Natural killer cell (primary cell): ENCODE measurements at regions not wholly inside any gene's neighbourhood (a gene's known extent, or its start where the extent isn't known, plus 50 kb on each side); places are given as distances from the start of the nearest gene placed in this dataset.
"Not testable (repeated sequence)": the region's sequence is repeated elsewhere in the genome, so short reads cannot be mapped to it uniquely, and the experiment has no call there.

Experiments
- ATAC-seq, 3 donors: fragments of 150-1000 bp in 2 of 3; fragments of 200-7000 bp in 1 of 3; cut with Tn5 transposase; 1 replicate in 1 of 3; 2 replicates in 2 of 3; pipeline ENCODE4 v1.10.0; 2021; ENCODE audit warnings: mild to moderate bottlenecking in 2 of 3, moderate library complexity in 2 of 3
- DNase-seq, 2 donors: peaks; one replicate each; pipeline versions ENCODE4 v3.0.0 to v3.0.0-alpha.2; 2013 to 2021; ENCODE audit warnings: mixed read lengths in 1 of 2
- H3K27ac ChIP-seq: one replicate; pipeline ENCODE4 v1.5.1; 2013; ENCODE audit warnings: mild to moderate bottlenecking, low read length
- H3K27me3 ChIP-seq: one replicate; pipeline ENCODE4 v1.6.1; 2013; ENCODE audit warnings: low read length; ENCODE audit not compliant: control insufficient read depth, insufficient read depth
- H3K36me3 ChIP-seq: one replicate; pipeline ENCODE4 v1.6.1; 2013; ENCODE audit warnings: low read length; ENCODE audit not compliant: control insufficient read depth, insufficient read depth
- H3K4me1 ChIP-seq: one replicate; pipeline ENCODE4 v1.6.1; 2013; ENCODE audit warnings: low read length; ENCODE audit not compliant: control insufficient read depth, insufficient read depth
- H3K4me3 ChIP-seq: one replicate; pipeline ENCODE4 v1.5.1; 2013; ENCODE audit warnings: low read length
- H3K9me3 ChIP-seq: one replicate; pipeline ENCODE4 v1.6.1; 2013; ENCODE audit warnings: low read length; ENCODE audit not compliant: control insufficient read depth, insufficient read depth
- H3K27ac Mint-ChIP-seq, 2 donors: one replicate each; pipeline ENCODE4 v1.8.0; 2022; ENCODE audit warnings: mild to moderate bottlenecking in 2 of 2, mixed read lengths in 2 of 2, moderate library complexity in 1 of 2
- H3K27me3 Mint-ChIP-seq, 2 donors: one replicate each; pipeline ENCODE4 v1.8.0; 2022; ENCODE audit warnings: low read depth in 2 of 2, mixed read lengths in 2 of 2
- H3K36me3 Mint-ChIP-seq: one replicate; pipeline ENCODE4 v1.8.0; 2022; ENCODE audit warnings: mixed read lengths
- H3K4me1 Mint-ChIP-seq, 2 donors: one replicate each; pipeline ENCODE4 v1.8.0; 2022; ENCODE audit warnings: mixed read lengths in 2 of 2
- H3K4me3 Mint-ChIP-seq: one replicate; pipeline ENCODE4 v1.8.0; 2022; ENCODE audit warnings: mild to moderate bottlenecking, moderate library complexity, mixed read lengths
- H3K9me3 Mint-ChIP-seq, 2 donors: one replicate each; pipeline ENCODE4 v1.8.0; 2022; ENCODE audit warnings: mixed read lengths in 2 of 2
- CTCF ChIP-seq: fragments of 200-600 bp; IDR thresholded peaks from one replicate; pipeline ENCODE4 v1.8.0; 2022; ENCODE audit warnings: antibody characterized with exemption
- WGBS: methylation state at CpG from one replicate; pipeline ENCODE4 v1.1.7; 2013; ENCODE audit warnings: missing lambda C conversion rate; ENCODE audit not compliant: insufficient coverage; 5-methylcytosine and 5-hydroxymethylcytosine counted together
- intact Hi-C: fragments of 100-400 bp; cut with micrococcal nuclease; formaldehyde crosslinking; loops from one replicate; pipeline ENCODE4 v1.14.2; 2022

- H3K27ac Mint-ChIP-seq, result no peak overlapping the region
- intact Hi-C loops, result no loop called here
These were observed 68.3 kb upstream of the RC3H1 start for GRCh38 chr1:174090471-174090870.

GRCh38 chr1:174080819-174081218 is 58.7 kb upstream of the RC3H1 start:
- Mint-ChIP-seq H3K36me3 (no peaks in the 10 kb centered on the region), H3K4me3 (no peak overlapping the region), H3K4me1 (no peaks in the 10 kb centered on the region), H3K27ac (no peak overlapping the region), H3K9me3 (peaks cover 0 to under 1% of the 10 kb centered on the region in 2 donors), H3K27me3 (peaks cover 0 to 11% of the 10 kb centered on the region in 2 donors)
- TF ChIP-seq CTCF, result no peak
- H3K27ac ChIP-seq, result no peak overlapping the region
- H3K27me3 ChIP-seq, result no peaks in the 10 kb centered on the region
- H3K4me1 ChIP-seq, result no peaks in the 10 kb centered on the region
- no CpG with 5 or more reads among the region's 1 CpG for WGBS
- H3K9me3 ChIP-seq, result no peaks in the 10 kb centered on the region
- ATAC-seq (no peak), DNase-seq (no peak)
- intact Hi-C loops, result no loop called here
- H3K36me3 ChIP-seq, result no peaks in the 10 kb centered on the region
- H3K4me3 ChIP-seq, result no peak overlapping the region

More at GRCh38 chr1:174090471-174090870, 68.3 kb upstream of the RC3H1 start:
- DNase-seq (no peak), ATAC-seq (no peak)
- no peaks in the 10 kb centered on the region for H3K36me3 ChIP-seq
- H3K27ac ChIP-seq, result no peak overlapping the region
- Mint-ChIP-seq H3K27me3 (peaks cover 7% of the 10 kb centered on the region in 2 donors), H3K4me1 (no peaks in the 10 kb centered on the region), H3K36me3 (no peaks in the 10 kb centered on the region), H3K4me3 (no peak overlapping the region), H3K9me3 (peaks cover 0 to 4% of the 10 kb centered on the region in 2 donors)
- no peak for TF ChIP-seq CTCF
- H3K4me1 ChIP-seq, result no peaks in the 10 kb centered on the region
- no peak overlapping the region for H3K4me3 ChIP-seq
- 85% methylated on average over 3 of the region's 3 CpGs for WGBS
- no peaks in the 10 kb centered on the region for H3K9me3 ChIP-seq
- H3K27me3 ChIP-seq, result no peaks in the 10 kb centered on the region

- H3K4me1 ChIP-seq, result no peaks in the 10 kb centered on the region
- H3K9me3 Mint-ChIP-seq, result no peaks in the 10 kb centered on the region
- ATAC-seq, result no peak
- H3K36me3 ChIP-seq, result no peaks in the 10 kb centered on the region
- H3K27me3 ChIP-seq, result no peaks in the 10 kb centered on the region
- H3K27me3 Mint-ChIP-seq, result peaks cover 0 to 10% of the 10 kb centered on the region in 2 donors
- no peaks in the 10 kb centered on the region for H3K36me3 Mint-ChIP-seq
- H3K27ac Mint-ChIP-seq, result no peak overlapping the region
- intact Hi-C loops, result loop anchor here (10.0 kb wide), 1 partner anchor 85 kb away; no protein-coding TSS in a partner anchor
- TF ChIP-seq CTCF, result no peak
- H3K4me3 Mint-ChIP-seq, result no peak overlapping the region
- no peak overlapping the region for H3K4me3 ChIP-seq
- H3K4me1 Mint-ChIP-seq, result no peaks in the 10 kb centered on the region
- no peak for DNase-seq
- H3K9me3 ChIP-seq, result no peaks in the 10 kb centered on the region
- no peak overlapping the region for H3K27ac ChIP-seq
These were observed 57.6 kb upstream of the RC3H1 start for GRCh38 chr1:174079796-174080195.

GRCh38 chr1:174078916-174079315 is 56.8 kb upstream of the RC3H1 start:
- H3K27ac ChIP-seq, H3K9me3 Mint-ChIP-seq: not testable (repeated sequence)
- intact Hi-C loops, result loop anchor here (10.0 kb wide), 1 partner anchor 84 kb away; no protein-coding TSS in a partner anchor

More at GRCh38 chr1:174078916-174079315, 56.8 kb upstream of the RC3H1 start:
- WGBS, result 97% methylated on average over 5 of the region's 5 CpGs
- H3K4me1 Mint-ChIP-seq, H3K4me3 ChIP-seq, H3K27ac Mint-ChIP-seq, H3K4me3 Mint-ChIP-seq, DNase-seq, H3K27me3 ChIP-seq, H3K9me3 ChIP-seq, H3K4me1 ChIP-seq, H3K36me3 ChIP-seq, ATAC-seq, H3K36me3 Mint-ChIP-seq: not testable (repeated sequence)
- H3K27me3 Mint-ChIP-seq, result peaks cover 0 to 10% of the 10 kb centered on the region in 2 donors
